ENCODE measurements at regions not wholly inside any gene's neighbourhood (a gene's known extent, or its start where the extent isn't known, plus 50 kb on each side); places are given as distances from the start of the nearest gene placed in this dataset.

GRCh38 chr2:236656721-236657120 is 87.1 kb downstream of the ACKR3 start:
- TF ChIP-seq, protein P1, sequence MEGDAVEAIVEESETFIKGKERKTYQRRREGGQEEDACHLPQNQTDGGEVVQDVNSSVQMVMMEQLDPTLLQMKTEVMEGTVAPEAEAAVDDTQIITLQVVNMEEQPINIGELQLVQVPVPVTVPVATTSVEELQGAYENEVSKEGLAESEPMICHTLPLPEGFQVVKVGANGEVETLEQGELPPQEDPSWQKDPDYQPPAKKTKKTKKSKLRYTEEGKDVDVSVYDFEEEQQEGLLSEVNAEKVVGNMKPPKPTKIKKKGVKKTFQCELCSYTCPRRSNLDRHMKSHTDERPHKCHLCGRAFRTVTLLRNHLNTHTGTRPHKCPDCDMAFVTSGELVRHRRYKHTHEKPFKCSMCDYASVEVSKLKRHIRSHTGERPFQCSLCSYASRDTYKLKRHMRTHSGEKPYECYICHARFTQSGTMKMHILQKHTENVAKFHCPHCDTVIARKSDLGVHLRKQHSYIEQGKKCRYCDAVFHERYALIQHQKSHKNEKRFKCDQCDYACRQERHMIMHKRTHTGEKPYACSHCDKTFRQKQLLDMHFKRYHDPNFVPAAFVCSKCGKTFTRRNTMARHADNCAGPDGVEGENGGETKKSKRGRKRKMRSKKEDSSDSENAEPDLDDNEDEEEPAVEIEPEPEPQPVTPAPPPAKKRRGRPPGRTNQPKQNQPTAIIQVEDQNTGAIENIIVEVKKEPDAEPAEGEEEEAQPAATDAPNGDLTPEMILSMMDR (IDR thresholded peaks at IDR 0.05; ENCODE audit: poor library complexity) = no peak
- no peak for TF ChIP-seq EZH2 (IDR thresholded peaks at IDR 0.05; ENCODE audit: borderline replicate concordance)
- no peak for TF ChIP-seq EZH2phosphoT487 (IDR thresholded peaks at IDR 0.05; ENCODE audit: low read depth, severe bottlenecking, unreplicated experiment)
